HEK293 (cell line): ENCODE measurements at regions not wholly inside any gene's neighbourhood (a gene's known extent, or its start where the extent isn't known, plus 50 kb on each side); places are given as distances from the start of the nearest gene placed in this dataset.

ENCODE experiments used
- ZNF488 ChIP-seq: fragments of 450-650 bp; formaldehyde crosslinking; IDR thresholded peaks from 2 replicates; pipeline ENCODE4 v1.5.1; 2016; ENCODE audit warnings: missing biosample characterization, missing genetic modification characterization
- ZNF561 ChIP-seq: fragments of 450-650 bp; IDR thresholded peaks from 2 replicates; pipeline ENCODE4 v1.5.1; 2018; ENCODE audit warnings: missing biosample characterization, missing genetic modification characterization, borderline replicate concordance
- ZNF776 ChIP-seq: fragments of 450-650 bp; formaldehyde crosslinking; IDR thresholded peaks from 2 replicates; pipeline ENCODE4 v1.5.0; 2017; ENCODE audit warnings: missing biosample characterization, missing genetic modification characterization, borderline replicate concordance

GRCh38 chr11:119529936-119530335 is 107.0 kb upstream of the THY1 start:
- TF ChIP-seq ZNF488 (tag by site-specific recombination) (no peak), ZNF776 (tag by site-specific recombination) (no peak), ZNF561 (tag by site-specific recombination) (no peak)
